NCI-H1694 treated with DMSO at 0.1 percent for 48 hours (cell line): ENCODE measurements at regions not wholly inside any gene's neighbourhood (a gene's known extent, or its start where the extent isn't known, plus 50 kb on each side); places are given as distances from the start of the nearest gene placed in this dataset.

ENCODE experiments used
- DNase-seq: peaks from one replicate; lab custom pipeline; 2025; lab: John Stamatoyannopoulos, UW

- no peak for DNase-seq
These were observed 971.8 kb upstream of the ADGRB3 start for GRCh38 chr6:67663105-67663895.

GRCh38 chr6:67653561-67653960 lies 981.5 kb upstream of the ADGRB3 start:
- no peak for DNase-seq

- no peak for DNase-seq
These were observed 988.5 kb upstream of the ADGRB3 start for GRCh38 chr6:67646550-67646949.

GRCh38 chr6:67643281-67643680 lies 991.8 kb upstream of the ADGRB3 start:
- no peak for DNase-seq

GRCh38 chr6:67642582-67642981 lies 992.5 kb upstream of the ADGRB3 start:
- no peak for DNase-seq

GRCh38 chr6:67640484-67640883 lies 994.6 kb upstream of the ADGRB3 start:
- DNase-seq: no peak

- no peak for DNase-seq
These were observed 995.9 kb upstream of the ADGRB3 start for GRCh38 chr6:67639161-67639560.

- DNase-seq: no peak
These were observed 1000.9 kb upstream of the ADGRB3 start for GRCh38 chr6:67634199-67634598.

- no peak for DNase-seq
These were observed 1002.0 kb upstream of the ADGRB3 start for GRCh38 chr6:67633058-67633457.

- no peak for DNase-seq
These were observed 1004.9 kb upstream of the ADGRB3 start for GRCh38 chr6:67630146-67630545.

- DNase-seq: no peak
These were observed 1005.8 kb upstream of the ADGRB3 start for GRCh38 chr6:67629258-67629657.

GRCh38 chr6:67615796-67616195 lies 1019.3 kb upstream of the ADGRB3 start:
- DNase-seq: no peak

- DNase-seq: no peak
These were observed 1026.9 kb upstream of the ADGRB3 start for GRCh38 chr6:67608099-67608749.

- no peak for DNase-seq
These were observed 1027.9 kb upstream of the ADGRB3 start for GRCh38 chr6:67606906-67607828.

- DNase-seq: no peak
These were observed 1040.7 kb upstream of the ADGRB3 start for GRCh38 chr6:67594366-67594765.

GRCh38 chr6:67593247-67593646 lies 1041.8 kb upstream of the ADGRB3 start:
- no peak for DNase-seq

- no peak for DNase-seq
These were observed 1043.2 kb upstream of the ADGRB3 start for GRCh38 chr6:67591910-67592309.

GRCh38 chr6:67567842-67568241 lies 1067.2 kb upstream of the ADGRB3 start:
- no peak for DNase-seq

- DNase-seq: no peak
These were observed 1071.4 kb upstream of the ADGRB3 start for GRCh38 chr6:67563671-67564070.

GRCh38 chr6:67560068-67560467 lies 1075.0 kb upstream of the ADGRB3 start:
- DNase-seq: no peak

- no peak for DNase-seq
These were observed 1076.1 kb upstream of the ADGRB3 start for GRCh38 chr6:67558985-67559384.

GRCh38 chr6:67544851-67545452 lies 1090.1 kb upstream of the ADGRB3 start:
- DNase-seq: no peak
